ENCODE measurements at regions not wholly inside any gene's neighbourhood (a gene's known extent, or its start where the extent isn't known, plus 50 kb on each side); places are given as distances from the start of the nearest gene placed in this dataset.

DNA sequence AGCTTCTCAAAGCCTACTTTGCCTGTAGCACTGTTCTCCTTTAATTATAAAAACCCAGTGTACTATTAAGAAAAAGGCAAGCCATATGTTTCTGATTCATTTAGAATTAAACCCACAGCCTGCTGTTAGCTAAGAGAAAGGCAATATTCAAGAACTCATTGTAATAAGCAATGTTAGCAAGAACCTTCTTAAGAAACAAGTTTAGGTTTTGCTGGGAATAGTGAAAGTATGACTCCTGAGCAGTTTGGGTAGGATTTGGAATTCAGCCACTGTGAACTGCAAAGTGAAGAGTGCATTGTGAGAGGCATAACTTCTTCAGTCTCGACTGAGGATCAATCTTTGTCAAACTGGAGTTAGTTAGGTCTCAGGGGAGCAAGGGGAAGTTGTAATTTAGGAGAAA is 206.5 kb upstream of the NT5C1B start:
- Histone ChIP-seq H3K36me3 (ENCODE audit: insufficient read depth) (no peaks in the 10 kb centered on the region), H3K4me2 (no peak overlapping the region), H3K79me2 (ENCODE audit: insufficient read depth, low read depth) (no peaks in the 10 kb centered on the region), H3K27me3 (ENCODE audit: insufficient read depth, low read depth) (no peaks in the 10 kb centered on the region), H3K4me1 (ENCODE audit: low read depth, poor library complexity, severe bottlenecking) (no peaks in the 10 kb centered on the region), H3K9ac (no peak overlapping the region), H3K4me3 (IDR thresholded peaks at IDR 0.05; ENCODE audit: insufficient read depth, low read depth, low read length) (no peak overlapping the region), H3K27ac (no peak overlapping the region), H4K20me1 (ENCODE audit: insufficient read depth) (no peaks in the 10 kb centered on the region), H2AFZ (ENCODE audit: low read depth) (no peak overlapping the region)
- no peak for TF ChIP-seq CTCF (conservative IDR thresholded peaks at IDR 0.05; ENCODE audit: low read depth, low read length)

GRCh38 chr2:18792684-18793083 is 203.3 kb upstream of the NT5C1B start:
- H3K4me1 ChIP-seq (ENCODE audit: low read depth, poor library complexity, severe bottlenecking) = no peaks in the 10 kb centered on the region
- no peak overlapping the region for H3K4me3 ChIP-seq (IDR thresholded peaks at IDR 0.05; ENCODE audit: insufficient read depth, low read depth, low read length)
- no peaks in the 10 kb centered on the region for H4K20me1 ChIP-seq (ENCODE audit: insufficient read depth)
- H3K79me2 ChIP-seq (ENCODE audit: insufficient read depth, low read depth) = no peaks in the 10 kb centered on the region
- H3K9ac ChIP-seq = no peak overlapping the region
- H2AFZ ChIP-seq (ENCODE audit: low read depth) = no peak overlapping the region
- no peaks in the 10 kb centered on the region for H3K36me3 ChIP-seq (ENCODE audit: insufficient read depth)
- no peak for TF ChIP-seq CTCF (conservative IDR thresholded peaks at IDR 0.05; ENCODE audit: low read depth, low read length)
- no peaks in the 10 kb centered on the region for H3K27me3 ChIP-seq (ENCODE audit: insufficient read depth, low read depth)
- no peak overlapping the region for H3K4me2 ChIP-seq
- no peak overlapping the region for H3K27ac ChIP-seq

GRCh38 chr2:18792226-18792629 is 202.9 kb upstream of the NT5C1B start:
- Histone ChIP-seq H3K27ac (no peak overlapping the region), H3K4me2 (no peak overlapping the region), H3K79me2 (ENCODE audit: insufficient read depth, low read depth) (no peaks in the 10 kb centered on the region), H3K9ac (no peak overlapping the region), H3K4me3 (IDR thresholded peaks at IDR 0.05; ENCODE audit: insufficient read depth, low read depth, low read length) (no peak overlapping the region), H2AFZ (ENCODE audit: low read depth) (no peak overlapping the region), H3K4me1 (ENCODE audit: low read depth, poor library complexity, severe bottlenecking) (no peaks in the 10 kb centered on the region), H3K36me3 (ENCODE audit: insufficient read depth) (no peaks in the 10 kb centered on the region), H4K20me1 (ENCODE audit: insufficient read depth) (no peaks in the 10 kb centered on the region), H3K27me3 (ENCODE audit: insufficient read depth, low read depth) (no peaks in the 10 kb centered on the region)
- no peak for TF ChIP-seq CTCF (conservative IDR thresholded peaks at IDR 0.05; ENCODE audit: low read depth, low read length)

GRCh38 chr2:18791172-18791797 is 201.9 kb upstream of the NT5C1B start:
- Histone ChIP-seq H3K79me2 (ENCODE audit: insufficient read depth, low read depth) (no peaks in the 10 kb centered on the region), H2AFZ (ENCODE audit: low read depth) (no peak overlapping the region), H3K27me3 (ENCODE audit: insufficient read depth, low read depth) (no peaks in the 10 kb centered on the region), H3K9ac (no peak overlapping the region), H4K20me1 (ENCODE audit: insufficient read depth) (no peaks in the 10 kb centered on the region), H3K4me2 (no peak overlapping the region), H3K27ac (no peak overlapping the region), H3K4me1 (ENCODE audit: low read depth, poor library complexity, severe bottlenecking) (no peaks in the 10 kb centered on the region), H3K4me3 (IDR thresholded peaks at IDR 0.05; ENCODE audit: insufficient read depth, low read depth, low read length) (no peak overlapping the region), H3K36me3 (ENCODE audit: insufficient read depth) (no peaks in the 10 kb centered on the region)
- TF ChIP-seq CTCF (conservative IDR thresholded peaks at IDR 0.05; ENCODE audit: low read depth, low read length) = no peak
